ENCODE measurements at regions not wholly inside any gene's neighbourhood (a gene's known extent, or its start where the extent isn't known, plus 50 kb on each side); places are given as distances from the start of the nearest gene placed in this dataset.

DNA sequence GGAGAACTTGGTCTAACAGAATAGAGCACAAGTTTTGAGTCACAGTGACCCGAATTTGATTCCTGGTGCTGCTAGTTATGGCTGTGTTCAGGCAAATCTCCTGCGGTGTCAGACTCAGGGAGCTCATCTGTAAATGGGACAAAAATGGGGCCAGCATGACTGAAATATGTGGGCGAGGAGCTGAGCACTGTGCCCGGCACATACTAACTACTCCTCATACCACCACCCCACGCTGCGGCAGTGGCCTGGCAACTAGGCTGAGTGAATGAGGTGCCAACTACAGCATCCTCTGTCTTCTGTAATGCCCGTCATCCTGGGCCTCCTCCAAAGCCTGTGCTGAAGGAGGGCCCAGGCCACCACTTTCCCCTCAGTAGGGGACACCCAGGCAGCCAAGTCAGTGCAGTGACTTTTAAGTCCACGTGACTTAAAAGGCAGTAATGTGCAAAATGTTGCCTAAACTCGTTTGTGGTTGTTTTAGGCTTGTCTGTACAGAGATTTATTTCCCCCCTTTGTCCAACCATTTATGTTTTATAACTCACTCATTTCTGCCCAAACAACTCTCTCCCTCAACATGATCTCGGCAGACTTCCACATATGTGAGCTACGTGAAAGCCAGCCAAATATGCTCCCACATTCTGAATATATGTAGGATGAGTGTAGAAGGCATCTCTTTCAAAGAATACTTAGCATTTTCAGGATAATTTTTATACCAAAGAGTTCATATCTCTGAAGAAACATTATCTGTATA is 773.7 kb downstream of the TSN start:
- TF ChIP-seq, protein P1, sequence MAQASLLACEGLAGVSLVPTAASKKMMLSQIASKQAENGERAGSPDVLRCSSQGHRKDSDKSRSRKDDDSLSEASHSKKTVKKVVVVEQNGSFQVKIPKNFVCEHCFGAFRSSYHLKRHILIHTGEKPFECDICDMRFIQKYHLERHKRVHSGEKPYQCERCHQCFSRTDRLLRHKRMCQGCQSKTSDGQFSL (CRISPR knock-in tag; IDR thresholded peaks at IDR 0.05) = no peak
- TF ChIP-seq, protein P1 (tag; IDR thresholded peaks at IDR 0.05) = no peak
- TF ChIP-seq, protein P2, sequence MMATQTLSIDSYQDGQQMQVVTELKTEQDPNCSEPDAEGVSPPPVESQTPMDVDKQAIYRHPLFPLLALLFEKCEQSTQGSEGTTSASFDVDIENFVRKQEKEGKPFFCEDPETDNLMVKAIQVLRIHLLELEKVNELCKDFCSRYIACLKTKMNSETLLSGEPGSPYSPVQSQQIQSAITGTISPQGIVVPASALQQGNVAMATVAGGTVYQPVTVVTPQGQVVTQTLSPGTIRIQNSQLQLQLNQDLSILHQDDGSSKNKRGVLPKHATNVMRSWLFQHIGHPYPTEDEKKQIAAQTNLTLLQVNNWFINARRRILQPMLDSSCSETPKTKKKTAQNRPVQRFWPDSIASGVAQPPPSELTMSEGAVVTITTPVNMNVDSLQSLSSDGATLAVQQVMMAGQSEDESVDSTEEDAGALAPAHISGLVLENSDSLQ (IDR thresholded peaks at IDR 0.05) = no peak
- no peak for TF ChIP-seq EZH2 (IDR thresholded peaks at IDR 0.05; ENCODE audit: borderline replicate concordance, low read depth, low read length)
- TF ChIP-seq ZNF766 (CRISPR knock-in tag; conservative IDR thresholded peaks at IDR 0.05) = no peak
- no peak for TF ChIP-seq TAF1 (IDR thresholded peaks at IDR 0.05; ENCODE audit: control insufficient read depth, extremely low read depth, insufficient read depth, low read length, severe bottlenecking)
